ENCODE measurements at regions not wholly inside any gene's neighbourhood (a gene's known extent, or its start where the extent isn't known, plus 50 kb on each side); places are given as distances from the start of the nearest gene placed in this dataset.

DNA sequence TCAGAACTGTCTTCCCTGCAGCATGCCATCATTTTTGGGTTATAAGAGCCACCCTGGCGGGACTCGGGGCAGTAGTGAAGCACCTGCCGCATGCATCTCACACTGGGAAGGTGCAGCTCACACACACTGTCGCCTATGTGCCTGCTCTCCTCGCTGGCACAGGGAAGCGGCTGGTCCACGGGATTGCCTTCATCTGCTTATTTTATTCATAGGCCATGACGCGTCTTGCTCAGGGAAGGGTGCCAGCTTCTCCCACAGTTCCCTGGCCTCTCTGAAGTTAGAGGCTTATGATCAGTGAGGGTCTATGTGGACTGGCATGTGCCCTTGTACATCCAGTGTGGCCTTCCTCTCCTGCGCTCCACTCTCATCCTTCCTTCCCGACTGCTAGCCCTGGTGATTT lies 150.0 kb downstream of the KLF12 start:
- H3K9me3 Mint-ChIP-seq = peaks cover 9% of the 10 kb centered on the region
- intact Hi-C loops (cut with micrococcal nuclease) = no loop called here
- H3K36me3 Mint-ChIP-seq (ENCODE audit: low read depth) = no peaks in the 10 kb centered on the region
- H3K4me3 Mint-ChIP-seq = no peak overlapping the region
- no peak overlapping the region for H3K27ac Mint-ChIP-seq
- H3K4me1 Mint-ChIP-seq (ENCODE audit: low read depth) = no peaks in the 10 kb centered on the region
- no peaks in the 10 kb centered on the region for H3K27me3 Mint-ChIP-seq

DNA sequence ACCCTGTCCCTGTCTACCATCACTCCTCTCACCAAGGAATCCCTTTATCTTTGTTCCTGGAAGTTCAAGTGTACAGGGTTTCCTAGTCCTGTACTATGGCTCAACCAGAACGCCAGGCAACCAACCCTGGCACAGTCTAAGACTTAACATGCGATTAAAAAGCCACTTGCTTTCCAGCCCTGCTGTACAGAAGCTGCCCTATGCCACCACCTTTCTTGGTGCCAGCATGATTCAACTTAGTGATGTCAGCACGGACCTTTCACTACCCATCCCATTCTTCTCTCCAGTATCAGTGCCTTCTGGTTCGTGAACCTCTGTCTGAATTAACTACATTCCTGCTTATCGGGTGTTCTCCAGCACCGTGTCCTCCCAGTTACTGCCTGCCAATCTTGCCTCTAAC lies 151.1 kb downstream of the KLF12 start:
- intact Hi-C loops (cut with micrococcal nuclease) = no loop called here
- Mint-ChIP-seq H3K4me3 (no peak overlapping the region), H3K4me1 (ENCODE audit: low read depth) (no peaks in the 10 kb centered on the region), H3K36me3 (ENCODE audit: low read depth) (no peaks in the 10 kb centered on the region), H3K27me3 (no peaks in the 10 kb centered on the region), H3K9me3 (peaks cover 9% of the 10 kb centered on the region), H3K27ac (no peak overlapping the region)

DNA sequence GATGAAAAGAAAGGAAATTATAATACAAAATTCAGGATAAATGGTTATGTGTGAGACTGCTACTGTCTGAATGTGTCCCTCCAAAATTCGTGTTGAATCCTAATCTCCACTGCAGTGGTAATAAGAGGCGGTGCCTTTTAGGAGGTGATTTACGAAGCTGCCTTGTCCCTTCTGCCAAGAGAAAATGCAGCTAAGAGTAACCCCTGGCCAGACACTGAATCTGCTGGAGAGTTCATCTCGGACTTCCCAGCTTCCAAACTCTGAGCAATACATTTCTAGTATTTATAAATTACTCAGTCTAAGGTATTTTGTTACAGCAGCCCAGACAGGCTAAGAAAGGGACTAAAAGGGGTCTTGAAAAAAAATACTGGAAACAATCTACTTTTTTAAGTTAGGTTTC lies 152.6 kb downstream of the KLF12 start:
- Mint-ChIP-seq H3K27ac (no peak overlapping the region), H3K4me3 (no peak overlapping the region), H3K36me3 (ENCODE audit: low read depth) (no peaks in the 10 kb centered on the region), H3K4me1 (ENCODE audit: low read depth) (no peaks in the 10 kb centered on the region), H3K9me3 (peaks cover 2% of the 10 kb centered on the region), H3K27me3 (no peaks in the 10 kb centered on the region)
- intact Hi-C loops (cut with micrococcal nuclease) = no loop called here

DNA sequence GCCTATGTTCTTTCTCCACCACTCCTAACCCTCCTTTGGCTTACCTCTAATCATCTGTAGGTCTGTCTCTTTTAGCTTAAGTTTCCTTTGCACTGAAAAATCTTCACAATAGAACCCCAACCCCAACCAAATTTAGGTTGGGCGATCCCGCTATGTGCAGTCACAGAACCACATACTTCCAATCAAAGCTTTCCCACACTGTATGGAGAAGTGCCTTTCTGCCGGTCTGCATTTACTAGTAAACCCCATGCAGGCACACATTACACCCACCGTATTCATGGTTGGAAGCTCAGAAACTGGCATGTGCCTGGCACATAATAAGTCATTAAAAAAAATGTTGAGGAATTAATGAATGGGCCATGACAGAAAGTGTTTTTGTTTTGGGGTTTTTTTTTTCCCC lies 158.4 kb downstream of the KLF12 start:
- intact Hi-C loops (cut with micrococcal nuclease) = no loop called here
- Mint-ChIP-seq H3K27ac (no peak overlapping the region), H3K9me3 (peaks cover 30% of the 10 kb centered on the region), H3K27me3 (no peaks in the 10 kb centered on the region), H3K36me3 (ENCODE audit: low read depth) (no peaks in the 10 kb centered on the region), H3K4me3 (no peak overlapping the region), H3K4me1 (ENCODE audit: low read depth) (no peaks in the 10 kb centered on the region)

DNA sequence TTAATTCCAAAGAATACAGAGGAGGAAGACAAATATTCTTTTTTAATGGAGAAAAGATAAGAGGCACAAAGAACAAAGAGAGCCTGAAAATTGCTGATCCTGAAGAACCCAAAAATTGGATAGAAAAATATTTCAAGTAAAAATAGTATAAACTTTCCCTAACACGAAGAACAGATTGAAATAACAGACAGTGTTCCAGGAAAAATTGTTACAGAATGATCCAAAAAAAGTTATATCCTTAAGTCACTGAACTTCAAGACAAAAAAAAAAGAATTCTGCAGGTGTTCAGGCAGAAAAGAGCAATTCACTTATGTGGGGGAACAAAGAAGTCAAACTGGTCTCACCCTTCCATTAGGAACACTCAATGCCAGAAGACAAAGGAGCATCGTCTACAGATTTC lies 160.2 kb downstream of the KLF12 start:
- Mint-ChIP-seq H3K27ac (no peak overlapping the region), H3K4me1 (ENCODE audit: low read depth) (no peaks in the 10 kb centered on the region), H3K36me3 (ENCODE audit: low read depth) (no peaks in the 10 kb centered on the region), H3K9me3 (peaks cover 30% of the 10 kb centered on the region), H3K4me3 (no peak overlapping the region), H3K27me3 (no peaks in the 10 kb centered on the region)
- intact Hi-C loops (cut with micrococcal nuclease) = no loop called here

DNA sequence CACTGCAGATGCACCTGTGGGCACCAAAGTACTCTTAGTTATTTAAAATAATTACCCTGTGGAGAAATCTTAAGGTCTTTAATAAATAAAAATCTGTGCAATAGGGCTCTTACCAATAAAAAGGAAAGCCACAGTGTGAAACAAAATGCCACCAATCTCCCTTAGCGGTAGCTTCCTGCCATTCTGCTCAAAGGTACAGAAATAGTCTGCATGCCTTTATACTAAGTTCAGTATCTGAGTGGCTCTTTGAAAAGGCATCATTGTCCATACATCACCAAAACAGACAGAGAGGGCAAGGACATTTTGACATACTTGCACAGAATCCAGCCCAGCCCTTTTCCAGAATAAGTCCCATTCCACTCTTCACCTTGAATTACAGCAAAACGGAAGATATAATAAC lies 161.0 kb downstream of the KLF12 start:
- no peaks in the 10 kb centered on the region for H3K4me1 Mint-ChIP-seq (ENCODE audit: low read depth)
- H3K36me3 Mint-ChIP-seq (ENCODE audit: low read depth) = no peaks in the 10 kb centered on the region
- no peak overlapping the region for H3K4me3 Mint-ChIP-seq
- H3K27me3 Mint-ChIP-seq = no peaks in the 10 kb centered on the region
- peaks cover 30% of the 10 kb centered on the region for H3K9me3 Mint-ChIP-seq
- intact Hi-C loops (cut with micrococcal nuclease) = no loop called here
- H3K27ac Mint-ChIP-seq = no peak overlapping the region

DNA sequence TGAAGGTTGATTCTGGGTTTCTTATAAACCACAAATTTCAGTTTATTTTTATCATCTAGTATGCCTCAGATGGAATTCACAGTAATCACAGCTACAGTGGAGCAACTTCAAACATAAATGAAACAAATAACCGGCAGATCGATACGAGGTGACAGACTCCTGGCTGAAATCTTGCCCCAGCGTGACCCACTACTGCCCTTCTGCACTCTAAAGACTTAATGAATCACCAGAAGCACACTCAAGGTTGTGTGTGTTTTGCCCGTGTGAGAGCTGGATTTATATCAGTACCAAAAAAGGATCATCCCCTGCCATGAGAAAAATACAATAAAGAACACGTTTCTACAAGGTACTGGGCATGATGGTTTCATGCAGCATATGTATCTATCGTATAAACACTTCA lies 161.7 kb downstream of the KLF12 start:
- no peaks in the 10 kb centered on the region for H3K36me3 Mint-ChIP-seq (ENCODE audit: low read depth)
- intact Hi-C loops (cut with micrococcal nuclease) = no loop called here
- H3K4me3 Mint-ChIP-seq = no peak overlapping the region
- no peaks in the 10 kb centered on the region for H3K4me1 Mint-ChIP-seq (ENCODE audit: low read depth)
- H3K27me3 Mint-ChIP-seq = no peaks in the 10 kb centered on the region
- no peak overlapping the region for H3K27ac Mint-ChIP-seq
- H3K9me3 Mint-ChIP-seq = peaks cover 30% of the 10 kb centered on the region

DNA sequence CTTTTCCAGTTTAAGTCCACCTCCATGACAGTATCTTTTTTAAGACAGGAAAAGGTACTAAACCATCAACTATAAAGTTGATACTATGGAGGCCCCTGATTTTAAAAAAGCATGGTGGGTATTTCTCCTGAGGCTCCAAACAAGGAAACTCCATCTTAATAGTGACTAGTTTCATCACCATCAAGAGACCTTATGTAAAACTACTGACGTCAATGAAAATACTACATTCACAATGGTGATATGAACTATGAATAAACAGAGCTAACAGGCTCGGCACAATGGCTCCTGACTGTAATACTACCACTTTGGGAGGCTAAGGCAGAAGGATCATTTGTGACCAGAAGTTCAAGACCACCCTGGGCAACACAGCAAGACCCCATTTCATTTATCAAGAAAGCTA lies 162.7 kb downstream of the KLF12 start:
- Mint-ChIP-seq H3K9me3 (peaks cover 26% of the 10 kb centered on the region), H3K4me1 (ENCODE audit: low read depth) (no peaks in the 10 kb centered on the region), H3K4me3 (no peak overlapping the region), H3K27me3 (no peaks in the 10 kb centered on the region), H3K36me3 (ENCODE audit: low read depth) (no peaks in the 10 kb centered on the region), H3K27ac (no peak overlapping the region)
- intact Hi-C loops (cut with micrococcal nuclease) = no loop called here

DNA sequence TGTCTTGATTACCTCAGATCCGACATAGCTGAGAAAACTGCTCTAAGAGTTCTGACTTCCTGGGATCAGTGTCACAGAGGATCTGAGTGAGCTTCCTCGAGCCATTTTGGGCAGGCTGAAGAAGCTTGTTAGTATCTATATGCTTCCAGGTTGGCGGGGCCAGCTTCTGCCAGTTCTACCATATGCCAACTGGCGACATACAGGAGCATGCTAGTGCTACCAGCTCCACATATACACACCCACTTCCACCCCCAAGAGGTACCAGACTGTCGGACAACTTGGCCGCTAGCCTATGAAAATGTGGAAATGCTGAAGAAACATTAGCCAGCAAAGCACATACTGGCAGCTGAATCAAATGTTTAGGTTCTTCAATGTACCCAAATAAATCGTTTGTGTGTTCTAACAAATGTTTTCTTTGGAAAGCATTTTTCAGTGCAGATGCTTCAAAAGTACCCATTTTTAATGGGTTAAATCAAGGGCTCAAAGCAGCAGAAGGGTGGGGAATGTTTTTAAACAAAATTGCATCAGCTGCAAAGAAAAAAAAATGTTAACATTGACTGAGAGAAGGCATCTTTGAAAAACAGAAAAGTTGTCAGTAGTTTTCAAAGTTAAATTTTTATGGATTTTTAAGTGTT lies 163.7 kb downstream of the KLF12 start:
- intact Hi-C loops (cut with micrococcal nuclease) = no loop called here
- no peak overlapping the region for H3K27ac Mint-ChIP-seq
- H3K9me3 Mint-ChIP-seq = peaks cover 17% of the 10 kb centered on the region
- no peaks in the 10 kb centered on the region for H3K4me1 Mint-ChIP-seq (ENCODE audit: low read depth)
- no peak overlapping the region for H3K4me3 Mint-ChIP-seq
- no peaks in the 10 kb centered on the region for H3K36me3 Mint-ChIP-seq (ENCODE audit: low read depth)
- H3K27me3 Mint-ChIP-seq = no peaks in the 10 kb centered on the region

DNA sequence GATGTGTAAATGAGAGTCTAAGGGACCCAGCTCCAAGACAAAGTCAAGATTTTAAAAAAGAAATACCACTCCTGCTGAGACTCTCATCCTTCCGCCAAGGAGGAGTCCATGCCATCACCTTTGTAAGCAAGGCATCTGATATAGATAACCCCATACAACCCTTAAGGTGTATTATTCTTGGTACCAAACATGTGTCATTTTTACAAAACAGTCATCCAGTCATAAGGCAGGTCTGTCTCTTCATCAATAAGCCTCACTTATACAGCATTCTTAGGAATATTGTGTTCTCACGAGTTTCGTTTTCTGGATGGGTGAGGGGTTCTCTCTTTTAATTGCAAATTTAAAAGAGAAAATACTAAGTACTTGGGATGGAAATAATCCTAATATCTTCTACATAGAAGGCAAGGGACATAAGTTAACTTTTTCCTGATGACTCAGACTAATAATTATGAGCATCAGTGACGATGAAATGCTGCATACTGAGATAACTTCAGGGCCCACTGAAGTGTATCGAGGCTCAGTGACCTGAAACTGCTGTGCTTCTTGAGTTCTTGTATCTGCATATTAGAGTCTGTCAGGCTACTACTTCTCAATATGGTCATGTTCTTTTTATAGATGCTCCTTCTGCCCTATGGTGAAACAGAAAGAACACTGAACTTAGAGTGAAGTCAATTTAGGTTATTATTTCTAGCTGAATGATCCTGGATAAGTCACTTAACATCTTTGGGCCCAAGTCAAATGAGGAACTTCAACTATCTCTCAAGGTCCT lies 166.6 kb downstream of the KLF12 start:
- intact Hi-C loops (cut with micrococcal nuclease) = no loop called here
- no peaks in the 10 kb centered on the region for H3K4me1 Mint-ChIP-seq (ENCODE audit: low read depth)
- H3K27me3 Mint-ChIP-seq = no peaks in the 10 kb centered on the region
- H3K4me3 Mint-ChIP-seq = no peak overlapping the region
- H3K27ac Mint-ChIP-seq = no peak overlapping the region
- H3K36me3 Mint-ChIP-seq (ENCODE audit: low read depth) = no peaks in the 10 kb centered on the region
- no peaks in the 10 kb centered on the region for H3K9me3 Mint-ChIP-seq

DNA sequence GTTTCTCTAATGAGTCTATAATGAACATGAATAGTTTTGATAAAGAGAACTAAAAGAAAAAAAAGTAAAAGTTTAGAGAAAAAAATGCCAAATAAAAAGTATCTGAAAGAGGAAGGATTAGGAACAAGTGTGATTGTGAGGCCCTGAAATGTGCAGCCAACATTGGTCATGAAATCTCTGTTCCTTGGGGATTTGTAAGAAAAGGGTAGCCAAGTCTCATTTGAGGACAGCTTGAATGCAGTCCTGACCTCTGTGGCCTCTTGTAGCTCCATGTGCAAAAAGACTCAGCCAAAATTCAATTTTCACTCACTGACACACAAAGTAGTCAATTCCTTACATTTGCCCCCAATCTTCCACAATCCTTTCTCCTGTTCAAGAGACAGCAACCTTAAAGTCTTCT lies 167.9 kb downstream of the KLF12 start:
- Mint-ChIP-seq H3K27ac (no peak overlapping the region), H3K4me1 (ENCODE audit: low read depth) (no peaks in the 10 kb centered on the region), H3K9me3 (no peaks in the 10 kb centered on the region), H3K27me3 (no peaks in the 10 kb centered on the region), H3K36me3 (ENCODE audit: low read depth) (no peaks in the 10 kb centered on the region), H3K4me3 (no peak overlapping the region)
- intact Hi-C loops (cut with micrococcal nuclease) = no loop called here

DNA sequence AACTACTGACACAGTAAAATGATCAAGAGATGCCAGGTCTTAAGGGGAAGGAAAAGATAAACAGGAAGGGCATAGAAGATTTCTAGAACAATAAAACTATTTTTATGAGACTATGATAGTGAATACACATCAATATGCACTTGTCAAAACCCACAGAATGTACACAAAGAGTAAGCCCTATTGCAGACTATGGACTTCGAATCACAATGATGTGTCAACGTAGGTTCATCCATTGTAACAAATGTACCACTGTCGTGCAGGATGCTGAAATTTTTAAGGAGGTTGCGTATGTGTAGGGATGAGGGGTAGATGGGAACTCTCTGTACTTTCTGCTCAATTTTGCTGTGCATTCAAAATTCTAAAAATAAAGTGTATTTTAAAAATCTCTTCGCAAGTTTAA lies 171.9 kb downstream of the KLF12 start:
- H3K36me3 Mint-ChIP-seq (ENCODE audit: low read depth) = no peaks in the 10 kb centered on the region
- intact Hi-C loops (cut with micrococcal nuclease) = no loop called here
- no peak overlapping the region for H3K27ac Mint-ChIP-seq
- H3K4me1 Mint-ChIP-seq (ENCODE audit: low read depth) = no peaks in the 10 kb centered on the region
- no peak overlapping the region for H3K4me3 Mint-ChIP-seq
- no peaks in the 10 kb centered on the region for H3K27me3 Mint-ChIP-seq
- no peaks in the 10 kb centered on the region for H3K9me3 Mint-ChIP-seq

DNA sequence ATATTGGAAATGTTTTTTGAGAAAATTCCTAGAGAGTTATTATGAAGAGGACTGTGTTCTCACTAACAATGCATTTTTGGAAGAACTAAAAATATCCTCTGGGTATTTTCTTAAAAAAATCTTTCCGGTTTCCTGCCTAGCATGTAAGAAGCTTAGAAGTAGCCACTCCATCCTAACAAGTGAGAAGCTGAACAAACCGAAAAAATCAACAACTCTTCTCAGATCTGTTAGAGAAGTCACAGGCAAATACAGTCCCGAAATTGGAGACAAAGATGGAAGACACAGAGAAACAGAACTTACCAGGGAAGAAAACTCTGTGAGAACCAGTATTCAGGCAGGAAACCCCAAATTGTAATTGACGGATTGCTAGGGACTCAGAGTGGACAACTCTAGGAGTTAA lies 173.0 kb downstream of the KLF12 start:
- Mint-ChIP-seq H3K27ac (no peak overlapping the region), H3K4me3 (no peak overlapping the region), H3K27me3 (no peaks in the 10 kb centered on the region), H3K4me1 (ENCODE audit: low read depth) (no peaks in the 10 kb centered on the region), H3K9me3 (no peaks in the 10 kb centered on the region), H3K36me3 (ENCODE audit: low read depth) (no peaks in the 10 kb centered on the region)
- intact Hi-C loops (cut with micrococcal nuclease) = no loop called here

DNA sequence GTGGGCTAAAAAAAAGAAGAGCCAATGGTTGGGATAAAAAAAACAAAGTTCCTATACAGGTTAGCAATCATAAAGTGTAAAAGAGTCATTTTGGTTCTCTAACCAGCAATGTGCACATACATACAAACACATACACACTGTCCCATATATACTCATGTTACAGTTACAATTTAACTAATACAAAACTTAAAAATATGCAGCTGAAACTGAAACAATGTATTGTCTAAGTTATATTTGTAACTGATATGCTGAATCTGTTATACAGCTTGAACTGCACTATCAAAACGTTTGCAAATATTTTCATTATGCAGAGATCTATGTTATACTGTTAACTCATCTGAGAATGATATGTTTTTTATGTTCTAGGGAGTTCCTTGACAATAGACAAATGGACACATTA lies 173.7 kb downstream of the KLF12 start:
- H3K27me3 Mint-ChIP-seq = no peaks in the 10 kb centered on the region
- H3K9me3 Mint-ChIP-seq = no peaks in the 10 kb centered on the region
- intact Hi-C loops (cut with micrococcal nuclease) = no loop called here
- no peaks in the 10 kb centered on the region for H3K36me3 Mint-ChIP-seq (ENCODE audit: low read depth)
- H3K4me3 Mint-ChIP-seq = no peak overlapping the region
- H3K27ac Mint-ChIP-seq = no peak overlapping the region
- H3K4me1 Mint-ChIP-seq (ENCODE audit: low read depth) = no peaks in the 10 kb centered on the region

Measured in dendritic cell treated with granulocyte-macrophage colony-stimulating factor and Interleukin-4, amounts not matched to agents 40 ng/mL and 50 ng/mL, for 4 days (primary cell).